ENCODE measurements at regions not wholly inside any gene's neighbourhood (a gene's known extent, or its start where the extent isn't known, plus 50 kb on each side); places are given as distances from the start of the nearest gene placed in this dataset.
"Not testable (repeated sequence)": the region's sequence is repeated elsewhere in the genome, so short reads cannot be mapped to it uniquely, and the experiment has no call there.

GRCh38 chr3:191593486-191593885 is 132.5 kb downstream of the PYDC2 start:
- TF ChIP-seq, protein P1, sequence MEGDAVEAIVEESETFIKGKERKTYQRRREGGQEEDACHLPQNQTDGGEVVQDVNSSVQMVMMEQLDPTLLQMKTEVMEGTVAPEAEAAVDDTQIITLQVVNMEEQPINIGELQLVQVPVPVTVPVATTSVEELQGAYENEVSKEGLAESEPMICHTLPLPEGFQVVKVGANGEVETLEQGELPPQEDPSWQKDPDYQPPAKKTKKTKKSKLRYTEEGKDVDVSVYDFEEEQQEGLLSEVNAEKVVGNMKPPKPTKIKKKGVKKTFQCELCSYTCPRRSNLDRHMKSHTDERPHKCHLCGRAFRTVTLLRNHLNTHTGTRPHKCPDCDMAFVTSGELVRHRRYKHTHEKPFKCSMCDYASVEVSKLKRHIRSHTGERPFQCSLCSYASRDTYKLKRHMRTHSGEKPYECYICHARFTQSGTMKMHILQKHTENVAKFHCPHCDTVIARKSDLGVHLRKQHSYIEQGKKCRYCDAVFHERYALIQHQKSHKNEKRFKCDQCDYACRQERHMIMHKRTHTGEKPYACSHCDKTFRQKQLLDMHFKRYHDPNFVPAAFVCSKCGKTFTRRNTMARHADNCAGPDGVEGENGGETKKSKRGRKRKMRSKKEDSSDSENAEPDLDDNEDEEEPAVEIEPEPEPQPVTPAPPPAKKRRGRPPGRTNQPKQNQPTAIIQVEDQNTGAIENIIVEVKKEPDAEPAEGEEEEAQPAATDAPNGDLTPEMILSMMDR (IDR thresholded peaks at IDR 0.05) = no peak
- no peak for TF ChIP-seq POLR2A (IDR thresholded peaks at IDR 0.05)
- Histone ChIP-seq H3K9me3 (no peaks in the 10 kb centered on the region), H3K36me3 (ENCODE audit: low read depth, missing control alignments) (no peaks in the 10 kb centered on the region), H3K27ac (no peak overlapping the region), H3K4me1 (no peaks in the 10 kb centered on the region), H3K27me3 (no peaks in the 10 kb centered on the region), H3K4me3 (no peak overlapping the region)
- 59 to 93% methylated on average over 1 of the region's 1 CpG for WGBS, 2 donors
- intact Hi-C loops (cut with DNase I; ENCODE audit: low total_unique reads) = no loop called here
- no peak for DNase-seq

DNA sequence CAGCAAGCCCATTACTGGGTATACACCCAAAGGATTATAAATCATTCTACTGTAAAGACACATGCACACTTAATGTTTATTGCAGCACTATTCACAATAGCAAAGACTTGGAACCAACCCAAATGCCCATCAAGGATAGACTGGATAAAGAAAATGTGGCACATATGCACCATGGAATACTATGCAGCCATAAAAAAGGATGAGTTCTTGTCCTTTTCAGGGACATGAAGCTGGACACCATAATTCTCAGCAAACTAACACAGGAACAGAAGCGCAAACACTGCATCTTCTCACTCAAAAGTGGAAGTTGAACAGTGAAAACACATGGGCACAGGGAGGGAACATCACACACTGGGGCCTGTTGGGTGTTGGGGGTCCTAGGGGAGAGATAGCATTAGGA is 154.5 kb downstream of the PYDC2 start:
- intact Hi-C loops (cut with DNase I; ENCODE audit: low total_unique reads); H3K9me3 ChIP-seq; H3K27me3 ChIP-seq; H3K4me3 ChIP-seq; H3K27ac ChIP-seq; H3K36me3 ChIP-seq (ENCODE audit: low read depth, missing control alignments); DNase-seq; H3K4me1 ChIP-seq: not testable (repeated sequence)
- WGBS, 2 donors = 94 to 96% methylated on average over 1 of the region's 1 CpG

- Histone ChIP-seq H3K36me3 (ENCODE audit: low read depth, missing control alignments) (no peaks in the 10 kb centered on the region), H3K9me3 (no peaks in the 10 kb centered on the region), H3K27me3 (no peaks in the 10 kb centered on the region), H3K4me1 (no peaks in the 10 kb centered on the region), H3K4me3 (no peak overlapping the region), H3K27ac (no peak overlapping the region)
- no peak for TF ChIP-seq POLR2A (IDR thresholded peaks at IDR 0.05)
- TF ChIP-seq, protein P1 (IDR thresholded peaks at IDR 0.05) = no peak
- intact Hi-C loops (cut with DNase I; ENCODE audit: low total_unique reads) = no loop called here
- DNase-seq = no peak
- 67 to 89% methylated on average over 1 of the region's 1 CpG for WGBS, 2 donors
Observed at GRCh38 chr3:191624299-191624698, 163.3 kb downstream of the PYDC2 start.

- WGBS, 2 donors = 54 to 55% methylated on average over 8 of the region's 8 CpGs
- H3K27me3 ChIP-seq = no peaks in the 10 kb centered on the region
- intact Hi-C loops (cut with DNase I; ENCODE audit: low total_unique reads) = no loop called here
- no peak overlapping the region for H3K27ac ChIP-seq
- no peak overlapping the region for H3K4me3 ChIP-seq
- no peaks in the 10 kb centered on the region for H3K36me3 ChIP-seq (ENCODE audit: low read depth, missing control alignments)
- no peaks in the 10 kb centered on the region for H3K9me3 ChIP-seq
- DNase-seq = no peak
- TF ChIP-seq, protein P1 (IDR thresholded peaks at IDR 0.05) = no peak
- no peaks in the 10 kb centered on the region for H3K4me1 ChIP-seq
Observed at GRCh38 chr3:191627064-191627463, 166.1 kb downstream of the PYDC2 start.

DNA sequence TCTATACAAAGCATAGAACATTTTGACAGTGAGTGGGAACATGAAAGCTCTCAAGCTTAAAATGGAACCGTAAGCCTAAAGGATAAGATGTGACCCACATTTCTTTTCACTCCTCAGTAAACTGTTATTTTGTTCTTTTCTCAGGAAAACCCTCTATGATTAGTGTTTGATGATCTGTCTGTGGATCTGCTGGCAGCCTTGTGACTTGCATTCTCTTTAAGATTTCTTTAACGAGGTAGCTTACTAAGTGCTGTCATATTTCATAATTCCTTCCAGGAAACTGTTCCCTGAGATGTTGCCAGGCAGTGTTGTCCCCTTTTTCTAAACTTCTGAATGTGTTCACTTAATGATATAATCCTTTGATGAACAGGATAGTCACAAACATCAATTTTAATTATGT is 167.6 kb downstream of the PYDC2 start:
- Histone ChIP-seq H3K27ac (no peak overlapping the region), H3K9me3 (no peaks in the 10 kb centered on the region), H3K36me3 (ENCODE audit: low read depth, missing control alignments) (no peaks in the 10 kb centered on the region), H3K4me3 (no peak overlapping the region), H3K27me3 (no peaks in the 10 kb centered on the region), H3K4me1 (no peaks in the 10 kb centered on the region)
- intact Hi-C loops (cut with DNase I; ENCODE audit: low total_unique reads) = no loop called here
- TF ChIP-seq, protein P1 (IDR thresholded peaks at IDR 0.05) = no peak
- no peak for TF ChIP-seq POLR2A (IDR thresholded peaks at IDR 0.05)
- 33 to 42% methylated on average over 2 of the region's 2 CpGs for WGBS, 2 donors
- no peak for DNase-seq
